ENCODE measurements at regions not wholly inside any gene's neighbourhood (a gene's known extent, or its start where the extent isn't known, plus 50 kb on each side); places are given as distances from the start of the nearest gene placed in this dataset.
A peak's percentile ranks its signal among the peaks of the same experiment; 100 is the strongest.

- 13 to 45% methylated on average over 2 of the region's 2 CpGs for WGBS, 2 donors
- Histone ChIP-seq H3K9me3 (no peaks in the 10 kb centered on the region), H3K27ac (peak overlapping the region in 1 of 4 donors; percentile 22), H3K4me1 (peaks cover 6 to 74% (median 20%) of the 10 kb centered on the region in 3 donors), H3K36me3 (no peaks in the 10 kb centered on the region), H3K27me3 (no peaks in the 10 kb centered on the region), H3K4me3 (no peak overlapping the region)
- DNase-seq = no peak
- TF ChIP-seq POLR2A (IDR thresholded peaks at IDR 0.05) (no peak), CTCF (IDR thresholded peaks at IDR 0.05) (no peak)
- intact Hi-C loops (cut with DNase I) = no loop called here
These were observed 398.9 kb upstream of the THBS1 start for GRCh38 chr15:39181940-39182339.

- Histone ChIP-seq H3K36me3 (no peaks in the 10 kb centered on the region), H3K27me3 (no peaks in the 10 kb centered on the region), H3K4me3 (no peak overlapping the region), H3K4me1 (peaks cover 6 to 63% (median 16%) of the 10 kb centered on the region in 3 donors), H3K9me3 (no peaks in the 10 kb centered on the region), H3K27ac (peak overlapping the region in 1 of 4 donors; percentile 20)
- WGBS, 2 donors = 52 to 58% methylated on average over 1 of the region's 1 CpG
- no peak for TF ChIP-seq CTCF (IDR thresholded peaks at IDR 0.05)
- no peak for TF ChIP-seq POLR2A (IDR thresholded peaks at IDR 0.05)
- intact Hi-C loops (cut with DNase I) = no loop called here
- no peak for DNase-seq
These were observed 397.6 kb upstream of the THBS1 start for GRCh38 chr15:39183164-39183881.

GRCh38 chr15:39184701-39185390, 396.0 kb upstream of the THBS1 start:
- Histone ChIP-seq H3K27ac (no peak overlapping the region), H3K4me1 (peaks cover 9 to 63% (median 15%) of the 10 kb centered on the region in 3 donors), H3K27me3 (no peaks in the 10 kb centered on the region), H3K36me3 (no peaks in the 10 kb centered on the region), H3K9me3 (no peaks in the 10 kb centered on the region), H3K4me3 (no peak overlapping the region)
- DNase-seq = no peak
- TF ChIP-seq CTCF (IDR thresholded peaks at IDR 0.05) = no peak
- no peak for TF ChIP-seq POLR2A (IDR thresholded peaks at IDR 0.05)
- intact Hi-C loops (cut with DNase I) = no loop called here
- 52 to 53% methylated on average over 3 to 4 of the region's 4 CpGs for WGBS, 2 donors

GRCh38 chr15:39188314-39188713, 392.6 kb upstream of the THBS1 start:
- WGBS, 2 donors = 46 to 67% methylated on average over 1 of the region's 1 CpG

More at GRCh38 chr15:39188314-39188713, 392.6 kb upstream of the THBS1 start:
- intact Hi-C loops (cut with DNase I) = no loop called here
- H3K9me3 ChIP-seq = no peaks in the 10 kb centered on the region
- DNase-seq = no peak
- H3K4me3 ChIP-seq = no peak overlapping the region
- TF ChIP-seq CTCF (IDR thresholded peaks at IDR 0.05) (no peak), POLR2A (IDR thresholded peaks at IDR 0.05) (no peak)
- peak overlapping the region in 2 of 4 donors; percentile 52 to 61 for H3K27ac ChIP-seq
- H3K4me1 ChIP-seq = peaks cover 3 to 49% (median 15%) of the 10 kb centered on the region in 3 donors
- H3K36me3 ChIP-seq = no peaks in the 10 kb centered on the region
- H3K27me3 ChIP-seq = no peaks in the 10 kb centered on the region

Measured in esophagus squamous epithelium (tissue), 5 donors.